Neural cell (in vitro differentiated cells): ENCODE measurements at regions not wholly inside any gene's neighbourhood (a gene's known extent, or its start where the extent isn't known, plus 50 kb on each side); places are given as distances from the start of the nearest gene placed in this dataset.
A peak's percentile ranks its signal among the peaks of the same experiment; 100 is the strongest.

Source experiments
- H2AFZ ChIP-seq: fragments of 200-600, 300-800 bp; sonication (generic), shearing (Covaris generic); 2 replicates; pipeline ENCODE4 v1.6.0; 2014; ENCODE audit warnings: low read depth, mild to moderate bottlenecking, antibody characterized with exemption, low read length, moderate library complexity
- H3F3A ChIP-seq: fragments of 200-600 bp; shearing (Covaris generic); 2 replicates; pipeline ENCODE4 v1.6.1; 2016; ENCODE audit warnings: mild to moderate bottlenecking, moderate library complexity, mixed read lengths, antibody characterized with exemption, low read length; ENCODE audit not compliant: insufficient read depth, poor library complexity, severe bottlenecking
- H3K27ac ChIP-seq: fragments of 200-600, 300-800 bp; sonication (generic), shearing (Covaris generic); 2 replicates; pipeline ENCODE4 v1.5.1; 2014; ENCODE audit warnings: mild to moderate bottlenecking, low read length, moderate library complexity
- H3K27me3 ChIP-seq: fragments of 300-800, 200-600 bp; sonication (generic), shearing (Covaris generic); 2 replicates; pipeline ENCODE4 v1.6.0; 2014; ENCODE audit warnings: mild to moderate bottlenecking, low read depth, low read length, moderate library complexity; ENCODE audit not compliant: insufficient read depth
- H3K36me3 ChIP-seq: fragments of 300-800, 200-600 bp; sonication (generic), shearing (Covaris generic); 2 replicates; pipeline ENCODE4 v1.5.1; 2014; ENCODE audit warnings: mild to moderate bottlenecking, antibody characterized with exemption, low read length, moderate library complexity; ENCODE audit not compliant: insufficient read depth
- H3K4me2 ChIP-seq: fragments of 300-800, 200-600 bp; sonication (generic), shearing (Covaris generic); 2 replicates; pipeline ENCODE4 v1.6.0; 2014; ENCODE audit warnings: mild to moderate bottlenecking, low read length
- H3K4me3 ChIP-seq: fragments of 300-800, 200-600 bp; sonication (generic), shearing (Covaris generic); 2 replicates; pipeline ENCODE4 v1.5.1; 2014; ENCODE audit warnings: mild to moderate bottlenecking, low read length, moderate library complexity
- H3K79me2 ChIP-seq: fragments of 200-600 bp; shearing (Covaris generic); replicated peaks from 2 replicates; pipeline ENCODE4 v1.6.0; 2014; ENCODE audit warnings: mild to moderate bottlenecking, low read length, moderate library complexity; ENCODE audit not compliant: insufficient read depth
- H3K9ac ChIP-seq: fragments of 300-800, 200-600 bp; sonication (generic), shearing (Covaris generic); 2 replicates; pipeline ENCODE4 v1.6.1; 2016; ENCODE audit warnings: mild to moderate bottlenecking, low read length, mixed read lengths
- H3K9me2 ChIP-seq: fragments of 200-600 bp; shearing (Covaris generic); 2 replicates; pipeline ENCODE4 v1.6.1; 2016; ENCODE audit warnings: mild to moderate bottlenecking, low read length, mixed read lengths; ENCODE audit not compliant: insufficient read depth
- H3K9me3 ChIP-seq: fragments of 200-600, 300-800 bp; sonication (generic), shearing (Covaris generic); 2 replicates; pipeline ENCODE4 v1.6.1; 2016; ENCODE audit warnings: mild to moderate bottlenecking, mixed run types, low read length, moderate library complexity, mixed read lengths
- H4K20me1 ChIP-seq: fragments of 200-600 bp; shearing (Covaris generic); 2 replicates; pipeline ENCODE4 v1.6.1; 2016; ENCODE audit warnings: mild to moderate bottlenecking, mixed run types; ENCODE audit not compliant: insufficient read depth
- EP300 ChIP-seq: fragments of 450-650 bp; conservative IDR thresholded peaks from 2 replicates; pipeline ENCODE4 v1.6.1; 2014; ENCODE audit warnings: antibody characterized with exemption, mild to moderate bottlenecking, moderate library complexity; ENCODE audit not compliant: poor library complexity, severe bottlenecking
- EZH2 ChIP-seq: fragments of 200-600, 300-800 bp; shearing (Covaris generic), sonication (generic); IDR thresholded peaks from 2 replicates; pipeline ENCODE4 v1.6.1; 2014; ENCODE audit warnings: antibody characterized with exemption, low read length, borderline replicate concordance, mild to moderate bottlenecking; ENCODE audit not compliant: insufficient read depth, poor library complexity, severe bottlenecking
- MXI1 ChIP-seq: fragments of 450-650 bp; conservative IDR thresholded peaks from 2 replicates; pipeline ENCODE4 v1.6.1; 2014; ENCODE audit warnings: antibody characterized with exemption, mild to moderate bottlenecking; ENCODE audit not compliant: poor library complexity, severe bottlenecking
- POLR2AphosphoS5 ChIP-seq: IDR thresholded peaks from 2 replicates; pipeline ENCODE4 v1.6.1; 2012
- RAD21 ChIP-seq: fragments of 450-650 bp; conservative IDR thresholded peaks from 2 replicates; pipeline ENCODE4 v1.6.1; 2014; ENCODE audit warnings: antibody characterized with exemption, mild to moderate bottlenecking, moderate library complexity
- SMC3 ChIP-seq: fragments of 450-650 bp; conservative IDR thresholded peaks from 2 replicates; pipeline ENCODE4 v1.6.1; 2014; ENCODE audit warnings: antibody characterized with exemption, mild to moderate bottlenecking, moderate library complexity; ENCODE audit not compliant: poor library complexity
- TAF1 ChIP-seq: IDR thresholded peaks from 2 replicates; pipeline ENCODE4 v1.6.1; 2012; ENCODE audit warnings: low read depth
- TF ChIP-seq, protein P1 (sequence below): fragments of 450-650 bp; IDR thresholded peaks from 2 replicates; pipeline ENCODE4 v1.5.1; 2014; ENCODE audit warnings: antibody characterized with exemption, mild to moderate bottlenecking, moderate library complexity; ENCODE audit not compliant: poor library complexity, severe bottlenecking
- TF ChIP-seq, protein P2 (sequence below): IDR thresholded peaks from 2 replicates; pipeline ENCODE4 v1.6.1; 2012; ENCODE audit warnings: borderline replicate concordance

DNA sequence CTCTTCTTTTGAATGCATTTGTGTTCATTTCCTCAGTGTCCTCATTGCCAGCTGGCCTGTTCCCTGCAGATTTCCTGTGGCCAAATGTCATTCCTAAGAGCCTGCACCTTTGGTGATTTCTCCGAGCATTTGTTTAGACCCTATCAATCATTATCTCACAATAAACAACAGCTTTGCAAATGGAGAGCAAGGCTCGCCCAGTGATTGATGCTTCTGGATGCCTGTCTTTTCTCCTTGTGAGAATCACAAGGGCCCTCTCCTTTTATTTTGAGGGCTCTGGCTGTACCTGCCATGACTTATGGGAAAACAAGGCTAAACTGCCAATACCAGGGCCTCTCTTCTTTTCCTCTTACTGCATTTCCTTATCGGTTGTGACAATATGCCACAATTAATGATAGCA, 1454.4 kb upstream of the CELF4 start:
- Histone ChIP-seq H3K4me3 (no peak overlapping the region), H3K27ac (no peak overlapping the region), H3K27me3 (no peaks in the 10 kb centered on the region), H3K4me2 (no peak overlapping the region), H2AFZ (no peak overlapping the region), H3K9me2 (no peaks in the 10 kb centered on the region), H3K9me3 (no peaks in the 10 kb centered on the region), H3K79me2 (no peaks in the 10 kb centered on the region), H3F3A (no peaks in the 10 kb centered on the region), H3K9ac (no peak overlapping the region), H3K36me3 (no peaks in the 10 kb centered on the region), H4K20me1 (no peaks in the 10 kb centered on the region)
- no peak for TF ChIP-seq EZH2
- TF ChIP-seq SMC3: no peak
- no peak for TF ChIP-seq POLR2AphosphoS5
- TF ChIP-seq, protein P1, sequence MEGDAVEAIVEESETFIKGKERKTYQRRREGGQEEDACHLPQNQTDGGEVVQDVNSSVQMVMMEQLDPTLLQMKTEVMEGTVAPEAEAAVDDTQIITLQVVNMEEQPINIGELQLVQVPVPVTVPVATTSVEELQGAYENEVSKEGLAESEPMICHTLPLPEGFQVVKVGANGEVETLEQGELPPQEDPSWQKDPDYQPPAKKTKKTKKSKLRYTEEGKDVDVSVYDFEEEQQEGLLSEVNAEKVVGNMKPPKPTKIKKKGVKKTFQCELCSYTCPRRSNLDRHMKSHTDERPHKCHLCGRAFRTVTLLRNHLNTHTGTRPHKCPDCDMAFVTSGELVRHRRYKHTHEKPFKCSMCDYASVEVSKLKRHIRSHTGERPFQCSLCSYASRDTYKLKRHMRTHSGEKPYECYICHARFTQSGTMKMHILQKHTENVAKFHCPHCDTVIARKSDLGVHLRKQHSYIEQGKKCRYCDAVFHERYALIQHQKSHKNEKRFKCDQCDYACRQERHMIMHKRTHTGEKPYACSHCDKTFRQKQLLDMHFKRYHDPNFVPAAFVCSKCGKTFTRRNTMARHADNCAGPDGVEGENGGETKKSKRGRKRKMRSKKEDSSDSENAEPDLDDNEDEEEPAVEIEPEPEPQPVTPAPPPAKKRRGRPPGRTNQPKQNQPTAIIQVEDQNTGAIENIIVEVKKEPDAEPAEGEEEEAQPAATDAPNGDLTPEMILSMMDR: no peak
- TF ChIP-seq EP300: no peak
- TF ChIP-seq RAD21: no peak
- TF ChIP-seq TAF1: no peak
- no peak for TF ChIP-seq MXI1
- TF ChIP-seq, protein P2, sequence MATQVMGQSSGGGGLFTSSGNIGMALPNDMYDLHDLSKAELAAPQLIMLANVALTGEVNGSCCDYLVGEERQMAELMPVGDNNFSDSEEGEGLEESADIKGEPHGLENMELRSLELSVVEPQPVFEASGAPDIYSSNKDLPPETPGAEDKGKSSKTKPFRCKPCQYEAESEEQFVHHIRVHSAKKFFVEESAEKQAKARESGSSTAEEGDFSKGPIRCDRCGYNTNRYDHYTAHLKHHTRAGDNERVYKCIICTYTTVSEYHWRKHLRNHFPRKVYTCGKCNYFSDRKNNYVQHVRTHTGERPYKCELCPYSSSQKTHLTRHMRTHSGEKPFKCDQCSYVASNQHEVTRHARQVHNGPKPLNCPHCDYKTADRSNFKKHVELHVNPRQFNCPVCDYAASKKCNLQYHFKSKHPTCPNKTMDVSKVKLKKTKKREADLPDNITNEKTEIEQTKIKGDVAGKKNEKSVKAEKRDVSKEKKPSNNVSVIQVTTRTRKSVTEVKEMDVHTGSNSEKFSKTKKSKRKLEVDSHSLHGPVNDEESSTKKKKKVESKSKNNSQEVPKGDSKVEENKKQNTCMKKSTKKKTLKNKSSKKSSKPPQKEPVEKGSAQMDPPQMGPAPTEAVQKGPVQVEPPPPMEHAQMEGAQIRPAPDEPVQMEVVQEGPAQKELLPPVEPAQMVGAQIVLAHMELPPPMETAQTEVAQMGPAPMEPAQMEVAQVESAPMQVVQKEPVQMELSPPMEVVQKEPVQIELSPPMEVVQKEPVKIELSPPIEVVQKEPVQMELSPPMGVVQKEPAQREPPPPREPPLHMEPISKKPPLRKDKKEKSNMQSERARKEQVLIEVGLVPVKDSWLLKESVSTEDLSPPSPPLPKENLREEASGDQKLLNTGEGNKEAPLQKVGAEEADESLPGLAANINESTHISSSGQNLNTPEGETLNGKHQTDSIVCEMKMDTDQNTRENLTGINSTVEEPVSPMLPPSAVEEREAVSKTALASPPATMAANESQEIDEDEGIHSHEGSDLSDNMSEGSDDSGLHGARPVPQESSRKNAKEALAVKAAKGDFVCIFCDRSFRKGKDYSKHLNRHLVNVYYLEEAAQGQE: no peak

DNA sequence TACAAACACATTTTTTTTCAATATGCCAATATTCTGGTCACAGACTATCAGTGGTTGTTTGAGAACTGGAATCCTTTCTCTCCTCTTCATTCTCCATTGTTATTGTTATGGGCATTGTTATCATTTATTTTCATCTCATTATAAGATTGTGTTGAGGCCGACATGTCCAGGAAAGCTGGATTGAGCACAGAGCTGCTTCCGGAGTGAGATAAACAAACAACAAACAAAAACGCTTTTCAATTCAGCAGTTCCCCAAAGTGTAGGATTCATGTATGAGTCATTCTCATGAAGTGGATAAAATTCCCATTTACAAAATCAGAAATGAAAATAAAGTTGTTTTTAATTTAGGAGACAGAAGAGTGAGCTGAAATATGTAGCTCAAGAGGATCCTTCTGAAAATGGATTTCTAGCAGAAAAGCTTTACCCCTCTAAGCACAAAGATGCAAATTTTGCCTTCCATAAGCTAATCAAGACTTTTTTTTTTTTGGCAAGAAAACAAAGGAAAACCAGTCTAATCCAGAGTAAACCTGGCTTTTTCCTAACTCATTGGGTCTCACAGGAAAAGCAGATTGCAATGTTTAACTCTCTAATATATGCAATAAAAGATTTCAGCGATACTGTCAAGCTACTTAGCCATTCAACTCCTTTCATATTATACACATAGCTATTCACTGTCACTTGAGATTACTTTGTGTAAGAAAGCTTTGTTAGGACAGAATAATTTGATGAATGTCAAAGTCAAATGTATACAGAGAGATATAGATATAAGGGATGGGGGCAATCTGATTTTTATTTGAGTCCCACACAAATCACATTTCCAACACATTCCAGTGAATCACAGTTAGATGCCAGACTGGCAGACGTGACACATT, 1441.7 kb upstream of the CELF4 start:
- Histone ChIP-seq H3K36me3 (no peaks in the 10 kb centered on the region), H3K4me3 (peak overlapping the region; percentile 22), H3K27ac (peak overlapping the region; percentile 48), H3K9me2 (no peaks in the 10 kb centered on the region), H3K4me2 (no peak overlapping the region), H2AFZ (no peak overlapping the region), H3F3A (no peaks in the 10 kb centered on the region), H3K9me3 (no peaks in the 10 kb centered on the region), H4K20me1 (no peaks in the 10 kb centered on the region), H3K9ac (no peak overlapping the region), H3K27me3 (no peaks in the 10 kb centered on the region), H3K79me2 (no peaks in the 10 kb centered on the region)
- TF ChIP-seq EP300 (peak; percentile 52), POLR2AphosphoS5 (peak; percentile 56), RAD21 (peak; percentile 9), SMC3 (no peak)
- TF ChIP-seq, protein P1: no peak
